HG03108 (cell line): ENCODE measurements at regions not wholly inside any gene's neighbourhood (a gene's known extent, or its start where the extent isn't known, plus 50 kb on each side); places are given as distances from the start of the nearest gene placed in this dataset.
"Not testable (repeated sequence)": the region's sequence is repeated elsewhere in the genome, so short reads cannot be mapped to it uniquely, and the experiment has no call there.

Source experiments
- ATAC-seq: cut with Tn5 transposase; IDR thresholded peaks from one replicate; pipeline ENCODE4 v1.9.1; 2021; ENCODE audit warnings: moderate library complexity; ENCODE audit not compliant: unreplicated experiment

- ATAC-seq = not testable (repeated sequence)
These were observed 750.6 kb downstream of the PRIM2 start for GRCh38 chr6:58067867-58068548.

- ATAC-seq = no peak
These were observed 755.8 kb downstream of the PRIM2 start for GRCh38 chr6:58073263-58073662.

GRCh38 chr6:58090067-58090466, 772.6 kb downstream of the PRIM2 start:
- not testable (repeated sequence) for ATAC-seq

GRCh38 chr6:58097251-58097650, 779.8 kb downstream of the PRIM2 start:
- not testable (repeated sequence) for ATAC-seq

- no peak for ATAC-seq
These were observed 796.5 kb downstream of the PRIM2 start for GRCh38 chr6:58113960-58114359.

GRCh38 chr6:58117162-58117561, 799.7 kb downstream of the PRIM2 start:
- ATAC-seq = not testable (repeated sequence)

GRCh38 chr6:58121616-58122015, 804.2 kb downstream of the PRIM2 start:
- not testable (repeated sequence) for ATAC-seq

- ATAC-seq = not testable (repeated sequence)
These were observed 806.3 kb downstream of the PRIM2 start for GRCh38 chr6:58123770-58124169.

GRCh38 chr6:58128549-58128948, 811.1 kb downstream of the PRIM2 start:
- not testable (repeated sequence) for ATAC-seq

GRCh38 chr6:58129098-58129497, 811.7 kb downstream of the PRIM2 start:
- not testable (repeated sequence) for ATAC-seq

GRCh38 chr6:58139746-58140145, 822.3 kb downstream of the PRIM2 start:
- ATAC-seq = not testable (repeated sequence)

- ATAC-seq = not testable (repeated sequence)
These were observed 853.6 kb downstream of the PRIM2 start for GRCh38 chr6:58171025-58171424.

GRCh38 chr6:58181557-58182065, 864.2 kb downstream of the PRIM2 start:
- not testable (repeated sequence) for ATAC-seq

- ATAC-seq = not testable (repeated sequence)
These were observed 867.9 kb downstream of the PRIM2 start for GRCh38 chr6:58185300-58185699.

GRCh38 chr6:58193209-58193608, 875.8 kb downstream of the PRIM2 start:
- ATAC-seq = not testable (repeated sequence)

GRCh38 chr6:58198301-58198700, 880.9 kb downstream of the PRIM2 start:
- ATAC-seq = no peak

GRCh38 chr6:58237124-58237523, 919.7 kb downstream of the PRIM2 start:
- not testable (repeated sequence) for ATAC-seq

- ATAC-seq = not testable (repeated sequence)
These were observed 921.0 kb downstream of the PRIM2 start for GRCh38 chr6:58238421-58238820.

- ATAC-seq = not testable (repeated sequence)
These were observed 940.2 kb downstream of the PRIM2 start for GRCh38 chr6:58257625-58258024.

- no peak for ATAC-seq
These were observed 972.7 kb downstream of the PRIM2 start for GRCh38 chr6:58290177-58290576.

GRCh38 chr6:58291319-58291718, 973.9 kb downstream of the PRIM2 start:
- ATAC-seq = not testable (repeated sequence)

- ATAC-seq = not testable (repeated sequence)
These were observed 990.5 kb downstream of the PRIM2 start for GRCh38 chr6:58307901-58308300.

GRCh38 chr6:58332108-58332507, 1014.7 kb downstream of the PRIM2 start:
- not testable (repeated sequence) for ATAC-seq
